ENCODE measurements at regions not wholly inside any gene's neighbourhood (a gene's known extent, or its start where the extent isn't known, plus 50 kb on each side); places are given as distances from the start of the nearest gene placed in this dataset.
"Not testable (repeated sequence)": the region's sequence is repeated elsewhere in the genome, so short reads cannot be mapped to it uniquely, and the experiment has no call there.

DNA sequence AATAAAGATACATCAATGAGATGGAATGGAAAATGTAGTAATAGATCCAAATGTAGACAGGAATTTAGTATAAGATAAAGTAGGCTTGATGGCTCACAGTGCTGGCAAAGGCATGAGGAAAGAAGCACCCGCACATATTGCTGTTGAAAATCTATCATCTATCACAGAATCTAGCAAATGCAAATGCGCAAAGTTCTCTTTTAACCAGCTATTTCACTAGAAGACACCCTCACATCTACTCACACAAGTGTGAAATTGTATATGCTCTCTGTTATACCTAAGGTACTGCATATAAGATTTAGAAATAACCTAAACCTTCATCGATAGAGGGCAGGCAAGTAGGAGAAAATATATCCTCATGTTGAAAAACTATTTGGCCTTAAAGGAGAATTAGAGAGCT, 756.7 kb upstream of the SEMA6D start:
- no peak for DNase-seq (ENCODE audit: low spot score)

DNA sequence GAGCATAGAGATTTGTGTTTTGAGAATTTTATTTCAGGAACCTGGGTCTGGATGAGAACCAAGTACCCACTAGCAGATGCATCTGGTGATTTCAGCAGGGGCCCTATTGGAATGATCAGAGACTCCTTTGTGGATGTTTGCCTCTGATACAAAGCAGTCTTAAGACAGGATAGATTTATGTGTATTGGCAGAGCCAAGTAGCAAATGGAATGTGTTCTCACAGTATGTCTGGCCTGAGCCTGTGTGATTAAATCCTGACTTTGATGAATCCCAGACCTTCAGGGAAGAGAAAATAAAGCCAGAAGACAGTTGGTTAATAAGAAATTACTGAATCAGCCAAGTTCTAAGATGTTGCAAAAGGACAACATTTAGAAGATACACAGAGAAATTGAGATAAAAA, 755.5 kb upstream of the SEMA6D start:
- DNase-seq (ENCODE audit: low spot score), result no peak

DNA sequence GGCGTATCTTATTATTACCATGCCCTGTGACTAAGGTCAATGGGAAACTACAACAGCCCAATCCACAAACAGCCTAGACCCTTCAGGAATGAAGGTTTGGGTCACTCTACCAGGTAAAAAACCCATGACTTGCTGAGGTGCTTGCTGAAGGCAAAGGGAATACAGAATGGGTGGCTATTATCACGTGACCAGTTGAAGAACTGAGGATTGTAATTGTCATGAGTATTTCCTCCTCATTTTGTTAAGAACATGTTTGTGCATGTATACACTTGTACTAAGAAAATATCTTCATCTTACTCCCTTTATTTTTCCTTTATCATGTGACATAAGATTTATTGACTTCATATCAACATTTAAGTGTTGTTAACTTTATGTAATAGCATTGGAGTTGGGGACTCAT, 729.2 kb upstream of the SEMA6D start:
- DNase-seq (ENCODE audit: low spot score), result not testable (repeated sequence)

DNA sequence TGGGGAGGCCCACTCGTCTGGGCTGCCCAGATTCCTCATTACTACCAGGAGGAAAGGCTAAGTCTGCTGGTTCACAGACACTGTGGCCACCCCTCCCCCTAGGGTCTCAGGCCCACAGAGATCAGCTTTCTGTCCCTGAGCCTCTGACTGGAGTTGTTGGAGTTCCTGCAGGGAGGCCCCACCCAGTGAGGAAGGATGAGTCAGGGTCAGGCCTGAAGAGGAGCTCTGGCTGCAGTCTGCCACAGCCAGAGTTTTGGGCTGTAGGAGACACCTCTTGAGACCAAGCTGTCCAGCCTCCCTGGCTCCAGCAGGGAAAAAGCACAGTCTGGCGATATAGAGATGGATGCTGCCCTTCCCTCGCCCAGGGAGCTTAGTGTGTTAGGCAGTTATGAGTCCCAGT, 720.9 kb upstream of the SEMA6D start:
- DNase-seq (ENCODE audit: low spot score), result no peak

DNA sequence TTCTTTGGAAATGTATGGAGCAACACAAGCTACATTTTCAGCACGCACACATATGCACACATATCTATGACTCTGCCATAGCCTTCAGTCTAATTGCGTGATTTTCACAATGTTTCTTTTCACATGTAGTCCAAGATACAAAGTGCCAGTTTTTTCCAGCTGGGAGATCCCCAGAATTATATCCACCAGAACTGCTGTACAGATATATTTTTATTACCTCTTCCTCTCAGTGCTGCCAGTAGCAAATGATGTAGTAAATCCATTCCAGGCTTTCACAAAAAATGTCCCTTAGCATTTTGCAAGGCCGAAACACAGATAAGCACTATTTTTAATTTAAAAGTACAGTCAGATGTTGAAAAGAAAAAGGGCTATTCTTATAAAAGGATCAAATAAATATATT, 719.8 kb upstream of the SEMA6D start:
- no peak for DNase-seq (ENCODE audit: low spot score)

DNA sequence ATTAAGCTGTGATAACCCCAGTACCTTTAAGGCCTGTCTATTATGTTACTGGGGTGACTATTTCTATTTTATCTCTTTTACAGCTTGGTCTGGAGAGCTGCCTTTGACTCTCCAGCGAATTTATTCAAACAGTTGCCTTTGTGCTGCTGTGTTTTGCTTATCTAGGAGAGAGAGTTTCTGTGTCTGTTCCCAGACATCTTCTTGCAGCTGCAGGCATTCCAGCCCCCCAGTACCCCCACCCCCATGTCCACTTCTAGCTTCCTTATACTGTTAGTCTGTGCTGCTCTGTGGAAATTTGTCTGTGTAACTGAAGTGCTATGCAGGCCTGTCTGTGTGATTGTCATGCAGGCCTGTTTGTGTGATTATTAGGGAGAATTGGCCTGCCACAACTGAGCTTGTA, 713.7 kb upstream of the SEMA6D start:
- no peak for DNase-seq (ENCODE audit: low spot score)

DNA sequence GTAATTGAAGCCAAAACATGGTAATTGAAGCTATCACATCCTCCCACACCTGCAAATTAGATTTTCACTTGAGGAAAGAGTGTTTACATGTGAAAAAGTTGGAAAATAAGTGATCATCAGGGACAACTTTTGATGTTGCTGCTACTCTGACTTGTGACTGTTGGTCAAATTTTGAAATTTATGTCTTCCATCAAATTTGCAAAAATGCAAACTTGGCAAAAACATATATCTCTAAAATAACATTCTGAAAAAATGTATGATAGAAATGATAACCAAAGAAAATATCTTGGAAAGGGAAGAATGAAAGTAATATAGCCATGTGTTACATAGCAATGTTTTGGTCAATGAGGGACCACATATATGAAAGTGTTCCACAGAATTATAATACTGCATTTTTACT, 703.9 kb upstream of the SEMA6D start:
- DNase-seq (ENCODE audit: low spot score), result no peak

DNA sequence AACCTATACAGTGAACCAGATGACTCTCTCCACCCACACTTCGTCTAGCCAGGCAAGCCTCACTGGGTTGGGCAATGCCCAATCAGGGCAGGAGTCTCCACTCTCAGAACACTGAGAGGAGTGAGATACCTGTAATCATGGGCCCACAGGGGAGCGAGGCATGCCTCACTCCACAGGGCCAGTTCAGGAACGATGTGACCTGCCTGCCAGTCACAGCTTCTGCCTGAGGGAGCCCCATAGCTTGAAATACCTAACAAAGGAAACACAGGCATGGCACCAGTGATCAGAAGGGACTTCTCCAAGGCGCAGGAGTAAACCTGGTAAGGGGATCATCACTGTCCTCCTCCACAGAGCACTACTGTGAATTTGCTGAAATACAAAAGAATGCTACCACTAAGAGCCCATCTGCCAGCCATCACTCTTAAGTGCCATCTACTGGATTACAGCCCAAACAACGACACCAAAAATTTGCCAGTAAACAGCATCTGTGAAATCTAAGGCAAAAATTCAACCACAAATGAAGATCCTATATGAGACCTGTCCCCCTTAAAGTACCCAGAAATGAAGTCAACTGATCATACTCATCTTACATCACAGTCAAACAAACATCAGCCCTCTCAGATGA, 689.9 kb upstream of the SEMA6D start:
- DNase-seq (ENCODE audit: low spot score), result no peak

DNA sequence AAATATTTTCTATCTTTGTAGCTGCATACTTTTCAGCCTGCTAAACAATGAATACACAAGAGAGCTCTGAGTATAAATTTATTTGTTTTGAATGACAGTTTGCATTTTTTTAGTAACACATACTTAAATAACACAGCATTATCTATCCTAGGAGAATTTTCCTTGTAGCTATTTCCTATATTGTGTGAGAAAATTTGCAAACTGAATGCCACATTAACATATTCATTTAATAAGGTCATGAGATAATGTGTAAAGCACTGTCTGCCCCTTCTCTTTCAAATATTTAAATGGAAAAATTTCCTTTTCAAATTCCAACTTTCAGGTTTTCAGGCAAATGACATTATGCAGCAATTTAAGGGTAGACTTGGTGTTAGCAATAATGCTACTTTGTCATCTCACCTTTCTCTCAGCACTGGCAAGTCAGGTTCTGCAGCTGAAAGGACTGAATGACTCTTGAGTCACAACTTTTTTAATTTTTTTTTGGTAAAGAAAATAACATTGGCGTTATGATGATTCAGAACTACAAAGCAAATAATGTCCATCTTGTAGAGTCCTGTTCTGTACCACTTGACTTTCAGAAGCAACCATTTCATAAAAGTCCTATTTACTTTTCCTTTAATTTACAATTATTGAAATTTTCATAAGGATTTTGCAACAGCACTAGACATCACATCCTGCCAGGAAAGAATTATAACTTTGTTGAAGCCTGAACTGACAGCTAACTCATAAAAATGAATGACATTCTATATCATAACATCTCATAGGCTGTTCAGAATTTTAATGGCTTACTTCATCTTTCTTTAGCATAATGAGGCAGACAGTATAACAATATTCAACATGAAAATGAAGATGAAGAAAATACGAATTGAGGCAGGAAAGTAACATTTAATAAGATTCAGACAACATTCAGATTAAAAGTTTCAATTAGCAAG, 681.6 kb upstream of the SEMA6D start:
- DNase-seq (ENCODE audit: low spot score), result no peak

DNA sequence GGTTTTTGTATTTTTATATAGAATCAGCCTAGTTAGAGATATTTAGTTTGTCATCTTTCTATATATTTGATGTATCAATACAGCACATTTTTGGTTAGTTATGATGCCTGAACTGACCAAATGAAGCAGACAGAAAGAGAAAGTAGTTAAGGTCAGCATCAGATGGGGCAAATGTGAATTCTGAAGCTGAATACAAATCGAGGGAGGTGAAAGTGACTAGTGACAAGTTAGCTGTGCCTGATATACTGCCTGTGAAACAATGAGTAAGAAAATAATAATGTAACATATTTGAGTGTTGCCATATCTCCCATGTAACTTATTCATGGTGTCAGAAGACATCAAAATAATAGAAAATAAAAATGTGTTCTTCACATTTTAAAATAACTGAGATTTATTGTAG, 680.3 kb upstream of the SEMA6D start:
- no peak for DNase-seq (ENCODE audit: low spot score)

DNA sequence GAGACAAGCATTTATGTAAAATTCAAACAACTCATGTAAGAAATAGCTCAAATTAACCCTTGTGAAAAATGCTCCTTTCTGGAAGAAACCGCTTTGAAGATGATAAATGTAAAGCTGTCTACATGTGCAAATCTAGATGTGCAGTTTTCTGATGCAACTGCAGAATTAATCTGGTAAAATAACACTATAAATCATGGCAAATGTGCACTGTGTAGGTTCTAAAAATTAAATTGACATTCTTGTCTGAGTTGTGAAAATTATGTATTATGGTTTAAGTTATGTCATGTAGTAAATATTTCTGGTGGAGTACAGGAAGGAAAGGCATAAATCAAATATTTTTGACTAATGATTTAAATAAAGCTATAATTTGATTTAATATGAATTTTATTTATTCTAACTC, 678.1 kb upstream of the SEMA6D start:
- no peak for DNase-seq (ENCODE audit: low spot score)

DNA sequence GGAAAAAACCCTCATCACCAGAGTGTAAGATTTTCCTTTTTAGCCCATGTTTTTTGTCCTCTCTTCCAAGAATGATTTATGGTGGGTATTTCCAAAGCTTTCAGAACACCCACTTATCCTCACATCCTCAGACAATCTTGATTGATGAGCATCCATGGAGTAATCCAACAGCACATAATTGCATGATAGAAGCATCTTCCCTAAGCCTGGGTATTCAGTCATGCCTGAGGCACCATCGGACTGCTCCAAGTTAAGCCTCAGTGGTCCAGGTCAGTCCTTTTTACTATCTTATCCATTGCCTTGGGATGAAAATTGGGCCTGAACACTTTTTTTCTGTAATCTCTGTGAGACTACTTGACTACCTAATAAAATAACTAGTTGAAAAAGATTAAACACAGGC, 676.0 kb upstream of the SEMA6D start:
- DNase-seq (ENCODE audit: low spot score), result no peak

DNA sequence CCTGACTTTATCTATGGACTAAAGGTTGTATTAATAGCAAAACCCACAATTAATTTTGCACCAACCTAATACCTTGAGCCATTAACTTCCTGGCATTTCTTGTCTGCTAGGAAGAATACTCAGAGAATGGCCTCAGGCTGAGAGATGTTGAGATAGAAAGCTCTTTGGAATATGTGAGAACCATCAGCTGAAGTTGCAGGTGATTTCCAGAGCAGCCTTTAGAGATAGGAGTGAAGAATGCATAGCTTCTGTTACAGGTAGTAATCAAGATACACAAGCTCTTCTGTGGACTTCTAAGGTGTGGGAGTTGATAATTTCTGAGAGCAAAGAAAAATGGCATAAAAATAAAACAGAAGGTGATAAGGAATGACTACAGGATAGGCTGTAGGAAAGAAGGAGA, 669.3 kb upstream of the SEMA6D start:
- not testable (repeated sequence) for DNase-seq (ENCODE audit: low spot score)

DNA sequence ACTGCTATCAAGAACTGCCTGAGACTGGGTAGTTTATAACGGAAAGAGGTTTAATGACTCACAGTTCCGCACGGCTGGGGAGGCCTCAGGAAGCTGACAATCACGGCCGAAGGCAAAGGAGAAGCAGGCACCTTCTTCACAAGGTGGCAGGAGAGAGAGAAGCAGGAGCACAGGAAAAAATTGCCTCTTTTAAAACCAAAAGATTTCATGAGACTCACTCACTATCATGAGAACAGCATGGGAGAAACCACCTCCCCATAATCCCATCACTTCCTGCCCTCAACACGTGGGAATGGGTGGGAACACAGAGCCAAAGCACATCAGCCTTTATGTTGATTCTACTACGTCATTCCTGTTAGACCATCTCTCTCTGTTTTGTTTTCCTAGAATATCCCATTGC, 650.9 kb upstream of the SEMA6D start:
- DNase-seq (ENCODE audit: low spot score), result no peak

DNA sequence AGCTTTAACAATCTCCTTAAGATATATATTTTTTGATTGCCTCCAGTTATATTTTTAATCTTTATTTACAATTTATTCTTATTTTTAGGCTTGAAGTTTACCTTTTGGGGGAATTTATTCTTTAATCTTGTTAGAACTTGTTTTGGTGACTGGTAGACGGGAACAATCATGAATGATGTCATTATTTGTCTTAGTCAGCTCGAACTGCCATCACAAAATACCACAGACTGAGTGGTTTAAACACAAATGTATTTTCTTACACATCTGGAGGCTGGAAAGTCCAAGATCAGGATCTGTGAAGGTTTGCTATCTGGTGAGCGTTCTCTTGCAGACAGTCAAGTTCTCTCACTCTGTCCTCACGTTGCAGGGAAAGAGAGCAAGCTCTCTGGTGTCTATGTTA, 639.5 kb upstream of the SEMA6D start:
- not testable (repeated sequence) for DNase-seq (ENCODE audit: low spot score)

DNA sequence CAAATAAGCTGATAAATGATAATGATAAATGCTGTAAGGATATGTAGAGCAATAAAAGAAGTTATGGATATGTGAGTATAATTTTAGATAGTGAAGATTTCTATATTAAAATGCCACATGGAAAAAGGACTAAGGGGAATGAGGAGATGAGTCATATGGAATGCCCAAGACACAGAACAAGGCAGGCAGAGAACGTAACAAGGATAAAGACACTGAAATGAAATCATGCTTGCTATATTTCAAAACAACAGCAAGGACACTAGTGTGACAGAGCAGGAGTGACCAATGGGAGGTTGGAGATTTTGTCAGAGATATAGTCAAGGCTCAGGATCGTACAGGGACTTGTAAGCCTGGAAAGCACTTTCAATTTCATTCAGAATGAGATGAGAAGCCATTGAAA, 621.5 kb upstream of the SEMA6D start:
- DNase-seq (ENCODE audit: low spot score), result no peak

DNA sequence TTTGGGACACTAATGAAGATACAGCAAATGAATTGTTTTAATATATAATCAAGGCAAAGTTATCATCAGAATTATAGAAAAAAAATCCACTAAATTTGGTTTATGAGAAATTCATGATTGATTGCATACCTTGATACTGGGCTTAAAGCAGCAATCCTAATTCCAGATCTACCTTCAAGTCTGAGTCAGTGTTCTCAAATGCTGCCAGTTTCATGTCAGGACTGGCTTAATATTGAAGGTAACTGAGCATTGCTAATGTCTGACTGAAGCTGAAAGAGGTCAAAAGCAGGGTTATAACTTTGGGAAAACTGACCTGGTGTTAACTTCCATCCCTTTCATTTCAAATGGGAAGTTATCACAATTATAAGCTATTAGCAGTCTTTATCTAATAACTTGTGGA, 618.8 kb upstream of the SEMA6D start:
- DNase-seq (ENCODE audit: low spot score), result not testable (repeated sequence)

DNA sequence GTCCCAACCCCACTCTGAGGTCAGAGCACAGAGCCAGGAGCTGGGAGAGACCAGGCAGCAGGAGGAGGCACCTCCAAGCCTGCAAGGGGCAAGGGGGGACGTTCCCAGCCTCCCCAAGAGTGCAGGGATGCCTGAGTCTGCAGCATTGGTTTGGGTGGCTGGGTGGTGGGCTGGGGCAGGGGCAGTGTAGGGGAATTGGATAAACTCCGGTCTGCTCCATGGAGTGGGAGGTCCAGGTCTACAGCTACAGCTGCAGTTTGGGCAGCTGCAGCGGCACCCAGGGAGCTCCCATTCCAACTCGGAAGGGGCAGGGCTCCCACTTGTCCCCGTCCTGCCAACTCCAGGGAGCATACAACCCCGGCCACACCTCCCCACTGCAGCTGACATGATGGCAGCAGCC, 617.5 kb upstream of the SEMA6D start:
- DNase-seq (ENCODE audit: low spot score), result not testable (repeated sequence)

DNA sequence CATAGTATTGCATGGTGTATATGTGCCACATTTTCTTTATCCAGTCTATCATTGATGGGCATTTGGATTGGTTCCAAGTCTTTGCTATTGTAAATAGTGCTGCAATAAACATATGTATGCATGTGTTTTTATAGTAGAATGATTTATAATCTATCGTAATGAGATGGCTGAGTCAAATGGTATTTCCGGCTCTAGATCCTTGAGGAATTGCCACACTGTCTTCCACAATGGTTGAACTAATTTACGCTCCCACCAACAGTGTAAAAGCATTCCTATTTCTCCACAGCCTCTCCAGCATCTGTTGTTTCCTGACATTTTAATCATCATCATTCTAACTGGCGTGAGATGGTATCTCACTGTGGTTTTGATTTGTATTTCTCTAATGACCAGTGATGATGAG, 608.5 kb upstream of the SEMA6D start:
- DNase-seq (ENCODE audit: low spot score), result not testable (repeated sequence)

DNA sequence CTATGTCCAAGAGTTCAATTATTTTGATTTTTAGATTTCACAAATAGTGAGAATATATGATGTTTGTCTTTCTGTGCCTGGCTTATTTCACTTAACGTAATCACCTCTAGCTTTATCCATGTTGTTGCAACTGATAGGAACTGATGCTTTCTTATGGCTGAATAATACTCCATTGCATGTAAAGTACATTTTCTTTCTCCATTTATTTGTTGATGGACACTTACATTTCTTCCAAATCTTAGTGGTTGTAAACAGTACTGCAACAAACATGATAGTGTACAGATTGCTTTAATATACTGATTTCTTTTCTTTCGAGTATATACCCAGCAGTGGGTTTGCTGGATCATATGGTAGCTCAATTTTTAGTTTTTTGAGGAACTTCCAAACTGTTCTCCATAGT, 600.6 kb upstream of the SEMA6D start:
- no peak for DNase-seq (ENCODE audit: low spot score)

DNA sequence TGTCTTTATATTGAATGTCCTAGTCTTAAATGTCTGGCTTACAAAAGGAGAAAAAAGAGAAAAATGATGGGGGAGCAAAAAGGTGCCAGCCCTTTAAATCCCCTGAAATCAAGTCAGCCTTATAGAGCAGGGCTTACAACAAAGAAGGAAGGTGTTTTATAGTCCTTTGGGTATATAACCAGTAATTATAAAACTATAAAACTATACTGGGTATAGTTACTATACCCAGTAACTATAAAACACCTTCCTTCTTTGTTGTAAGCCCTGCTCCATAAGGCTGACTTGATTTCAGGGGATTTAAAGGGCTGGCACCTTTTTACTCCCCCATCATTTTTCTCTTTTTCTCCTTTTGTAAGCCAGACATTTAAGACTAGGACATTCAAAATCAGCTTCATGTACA, 598.0 kb upstream of the SEMA6D start:
- DNase-seq (ENCODE audit: low spot score), result no peak

DNA sequence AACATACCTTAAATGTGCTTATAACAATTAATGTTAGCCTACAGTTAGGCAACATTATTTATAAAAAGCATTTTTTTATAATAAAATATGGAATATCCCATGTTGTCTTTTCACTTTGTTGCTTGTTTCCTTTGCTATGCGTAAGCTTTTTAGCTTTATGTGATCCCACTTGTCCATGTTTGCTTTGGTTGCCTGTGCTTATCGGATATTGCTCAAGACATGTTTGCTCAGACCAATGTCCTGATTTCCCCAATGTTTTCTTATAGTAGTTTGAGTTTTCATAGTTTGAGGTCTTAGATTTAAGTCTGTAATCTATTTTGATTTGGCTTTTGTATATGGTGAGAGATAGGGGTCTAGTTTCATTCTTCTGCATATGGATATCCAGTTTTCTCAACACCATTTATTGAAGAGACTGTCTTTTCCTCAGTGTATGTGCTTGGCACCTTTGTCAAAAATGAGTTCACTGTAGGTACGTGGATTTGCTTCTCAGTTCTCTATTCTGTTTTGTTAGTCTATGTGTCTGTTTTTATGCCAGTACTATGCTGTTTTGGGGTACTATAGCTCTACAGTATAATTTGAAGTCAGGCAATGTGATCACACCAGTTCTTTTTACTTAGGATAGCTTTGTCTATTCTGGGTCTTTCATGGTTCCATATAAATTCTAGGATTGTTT, 592.7 kb upstream of the SEMA6D start:
- DNase-seq (ENCODE audit: low spot score), result no peak

DNA sequence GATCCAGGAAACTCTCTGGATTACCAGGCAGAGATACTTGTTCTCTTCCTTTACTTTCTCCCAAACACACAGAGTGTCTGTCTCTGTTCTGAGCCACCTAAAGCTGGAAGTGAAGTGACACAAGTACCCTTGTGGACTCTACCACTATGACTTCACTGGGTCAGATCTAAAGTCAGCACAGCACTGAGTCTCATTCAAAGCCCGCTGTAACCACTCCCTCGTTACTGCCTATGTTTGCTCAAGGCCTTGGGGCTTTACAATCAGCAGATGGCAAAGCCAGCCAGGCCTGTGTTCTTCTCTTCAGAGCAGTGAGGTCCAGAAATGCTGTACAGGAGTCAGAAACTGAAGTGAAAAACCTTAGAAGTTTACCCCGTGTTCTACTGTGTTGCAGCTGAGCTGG, 588.3 kb upstream of the SEMA6D start:
- no peak for DNase-seq (ENCODE audit: low spot score)
